ENCODE measurements at regions not wholly inside any gene's neighbourhood (a gene's known extent, or its start where the extent isn't known, plus 50 kb on each side); places are given as distances from the start of the nearest gene placed in this dataset.

GRCh38 chr2:54063967-54064535 is 51.4 kb upstream of the ACYP2 start:
- Histone ChIP-seq H3K4me1 (ENCODE audit: control insufficient read depth, insufficient read depth, low read length) (no peaks in the 10 kb centered on the region), H3K27ac (ENCODE audit: extremely low read depth, low read depth, low read length) (no peak overlapping the region), H3K36me3 (ENCODE audit: control insufficient read depth in 2 of 2, insufficient read depth in 1 of 2, low read length in 2 of 2) (no peaks in the 10 kb centered on the region), H3K4me3 (ENCODE audit: low read depth, low read length) (no peak overlapping the region), H3K9me3 (ENCODE audit: control insufficient read depth, insufficient read depth, low read depth, low read length) (no peaks in the 10 kb centered on the region)
- no peak for TF ChIP-seq PRDM6 (tag by site-specific recombination; IDR thresholded peaks at IDR 0.05)
- TF ChIP-seq, protein P1, sequence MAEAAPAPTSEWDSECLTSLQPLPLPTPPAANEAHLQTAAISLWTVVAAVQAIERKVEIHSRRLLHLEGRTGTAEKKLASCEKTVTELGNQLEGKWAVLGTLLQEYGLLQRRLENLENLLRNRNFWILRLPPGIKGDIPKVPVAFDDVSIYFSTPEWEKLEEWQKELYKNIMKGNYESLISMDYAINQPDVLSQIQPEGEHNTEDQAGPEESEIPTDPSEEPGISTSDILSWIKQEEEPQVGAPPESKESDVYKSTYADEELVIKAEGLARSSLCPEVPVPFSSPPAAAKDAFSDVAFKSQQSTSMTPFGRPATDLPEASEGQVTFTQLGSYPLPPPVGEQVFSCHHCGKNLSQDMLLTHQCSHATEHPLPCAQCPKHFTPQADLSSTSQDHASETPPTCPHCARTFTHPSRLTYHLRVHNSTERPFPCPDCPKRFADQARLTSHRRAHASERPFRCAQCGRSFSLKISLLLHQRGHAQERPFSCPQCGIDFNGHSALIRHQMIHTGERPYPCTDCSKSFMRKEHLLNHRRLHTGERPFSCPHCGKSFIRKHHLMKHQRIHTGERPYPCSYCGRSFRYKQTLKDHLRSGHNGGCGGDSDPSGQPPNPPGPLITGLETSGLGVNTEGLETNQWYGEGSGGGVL (tag by site-specific recombination; IDR thresholded peaks at IDR 0.05), result no peak
- no peak for TF ChIP-seq GLIS1 (tag by site-specific recombination; IDR thresholded peaks at IDR 0.05)
- TF ChIP-seq ZNF274 (IDR thresholded peaks at IDR 0.05; ENCODE audit: low read length), result no peak
- TF ChIP-seq ZNF274 (tag by site-specific recombination; IDR thresholded peaks at IDR 0.05; ENCODE audit: borderline replicate concordance), result no peak
- TF ChIP-seq ZNF214 (tag by site-specific recombination; IDR thresholded peaks at IDR 0.05; ENCODE audit: borderline replicate concordance), result no peak
- no peak for TF ChIP-seq PRDM10 (tag by site-specific recombination; IDR thresholded peaks at IDR 0.05)
- TF ChIP-seq KLF9 (tag by site-specific recombination; IDR thresholded peaks at IDR 0.05; ENCODE audit: low read depth), result no peak
- TF ChIP-seq ZSCAN4 (tag by site-specific recombination; IDR thresholded peaks at IDR 0.05), result no peak
- TF ChIP-seq ZNF530 (tag by site-specific recombination; IDR thresholded peaks at IDR 0.05; ENCODE audit: low read depth), result no peak
- no peak for TF ChIP-seq ZNF138 (tag by site-specific recombination; IDR thresholded peaks at IDR 0.05; ENCODE audit: borderline replicate concordance)
- no peak for TF ChIP-seq ZNF2 (tag by site-specific recombination; IDR thresholded peaks at IDR 0.05)
- no peak for TF ChIP-seq BCL11A (tag by site-specific recombination; IDR thresholded peaks at IDR 0.05; ENCODE audit: low read depth)
- TF ChIP-seq BCL11B (tag by site-specific recombination; IDR thresholded peaks at IDR 0.05; ENCODE audit: low read depth), result no peak
- TF ChIP-seq ZNF10 (tag by site-specific recombination; IDR thresholded peaks at IDR 0.05), result no peak
- ChIA-PET CTCF (interaction anchor here (0.7 kb wide), 1 partner anchor 1145 kb away, joined by 6 read pairs; no protein-coding TSS in a partner anchor), POLR2A (no interaction called here)

DNA sequence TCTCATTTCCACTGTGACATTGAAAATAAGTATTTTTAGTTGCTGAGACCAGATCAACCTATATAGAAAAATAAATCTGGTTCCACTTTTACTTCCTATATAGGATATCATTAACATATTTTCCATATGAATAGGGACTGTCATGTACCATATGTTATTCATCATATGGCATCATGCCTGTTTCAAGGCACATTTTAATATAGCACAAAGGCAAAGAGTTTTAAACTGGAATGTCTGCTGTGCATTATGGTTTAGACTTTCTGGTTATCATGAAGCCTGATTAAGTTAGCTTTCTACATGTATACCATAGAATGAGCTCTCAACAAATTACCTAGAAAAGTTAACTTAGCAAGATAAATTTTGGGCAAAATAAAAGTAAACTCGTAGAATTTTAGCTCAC is 53.0 kb upstream of the ACYP2 start:
- Histone ChIP-seq H3K4me1 (ENCODE audit: control insufficient read depth, insufficient read depth, low read length) (no peaks in the 10 kb centered on the region), H3K36me3 (ENCODE audit: control insufficient read depth in 2 of 2, insufficient read depth in 1 of 2, low read length in 2 of 2) (no peaks in the 10 kb centered on the region), H3K27ac (ENCODE audit: extremely low read depth, low read depth, low read length) (no peak overlapping the region), H3K9me3 (ENCODE audit: control insufficient read depth, insufficient read depth, low read depth, low read length) (no peaks in the 10 kb centered on the region), H3K4me3 (ENCODE audit: low read depth, low read length) (no peak overlapping the region)
- TF ChIP-seq, protein P2, sequence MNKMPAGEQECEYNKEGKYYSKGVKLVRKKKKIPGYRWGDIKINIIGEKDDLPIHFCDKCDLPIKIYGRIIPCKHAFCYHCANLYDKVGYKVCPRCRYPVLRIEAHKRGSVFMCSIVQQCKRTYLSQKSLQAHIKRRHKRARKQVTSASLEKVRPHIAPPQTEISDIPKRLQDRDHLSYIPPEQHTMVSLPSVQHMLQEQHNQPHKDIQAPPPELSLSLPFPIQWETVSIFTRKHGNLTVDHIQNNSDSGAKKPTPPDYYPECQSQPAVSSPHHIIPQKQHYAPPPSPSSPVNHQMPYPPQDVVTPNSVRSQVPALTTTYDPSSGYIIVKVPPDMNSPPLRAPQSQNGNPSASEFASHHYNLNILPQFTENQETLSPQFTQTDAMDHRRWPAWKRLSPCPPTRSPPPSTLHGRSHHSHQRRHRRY (tag by site-specific recombination; IDR thresholded peaks at IDR 0.05), result no peak
- TF ChIP-seq ZNF747 (tag by site-specific recombination; IDR thresholded peaks at IDR 0.05) (no peak), MZF1 (tag by site-specific recombination; IDR thresholded peaks at IDR 0.05; ENCODE audit: borderline replicate concordance) (no peak), ZNF335 (tag by site-specific recombination; conservative IDR thresholded peaks at IDR 0.05) (no peak), ZSCAN23 (tag by site-specific recombination; IDR thresholded peaks at IDR 0.05) (no peak), ZNF664 (tag by site-specific recombination; IDR thresholded peaks at IDR 0.05) (no peak), REPIN1 (tag by site-specific recombination; IDR thresholded peaks at IDR 0.05; ENCODE audit: low read depth) (no peak), ZFP41 (tag by site-specific recombination; IDR thresholded peaks at IDR 0.05; ENCODE audit: borderline replicate concordance) (no peak), ZNF423 (tag by site-specific recombination; IDR thresholded peaks at IDR 0.05) (no peak), ZNF510 (tag by site-specific recombination; IDR thresholded peaks at IDR 0.05; ENCODE audit: insufficient replicate concordance) (no peak), ZNF530 (tag by site-specific recombination; IDR thresholded peaks at IDR 0.05; ENCODE audit: low read depth) (no peak)
- CTCF ChIA-PET, result no interaction called here
- POLR2A ChIA-PET, result no interaction called here

All from HEK293 (cell line).